VCaP (cell line): ENCODE measurements at regions not wholly inside any gene's neighbourhood (a gene's known extent, or its start where the extent isn't known, plus 50 kb on each side); places are given as distances from the start of the nearest gene placed in this dataset.

ENCODE experiments used
- H3K27ac ChIP-seq: fragments of 450-650 bp; 2 replicates; pipeline ENCODE4 v1.5.1; 2017
- TF ChIP-seq, protein P1 (sequence below): fragments of 450-650 bp; conservative IDR thresholded peaks from 2 replicates; pipeline ENCODE4 v1.5.1; 2017; ENCODE audit warnings: mild to moderate bottlenecking, moderate library complexity

DNA sequence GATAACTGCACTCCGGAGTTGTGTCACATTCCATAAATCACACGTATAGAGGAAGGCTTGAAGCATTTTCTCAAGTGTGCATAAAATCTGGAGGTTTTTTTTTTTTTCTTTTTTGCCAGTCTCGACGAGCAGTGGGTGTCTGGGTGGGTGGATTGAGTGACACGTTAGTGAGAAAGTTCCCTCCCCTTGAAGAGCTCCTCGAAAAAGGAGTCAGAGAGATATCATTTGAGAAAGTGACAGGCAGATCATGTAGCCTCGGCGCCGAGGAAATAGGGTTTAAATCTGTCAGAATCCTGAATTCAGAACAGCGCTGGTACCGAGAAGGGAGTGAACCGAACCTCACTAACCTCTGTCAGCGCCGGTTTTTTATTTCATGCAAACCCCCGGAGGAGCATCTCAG, 269.5 kb upstream of the ARID1B start:
- TF ChIP-seq, protein P1, sequence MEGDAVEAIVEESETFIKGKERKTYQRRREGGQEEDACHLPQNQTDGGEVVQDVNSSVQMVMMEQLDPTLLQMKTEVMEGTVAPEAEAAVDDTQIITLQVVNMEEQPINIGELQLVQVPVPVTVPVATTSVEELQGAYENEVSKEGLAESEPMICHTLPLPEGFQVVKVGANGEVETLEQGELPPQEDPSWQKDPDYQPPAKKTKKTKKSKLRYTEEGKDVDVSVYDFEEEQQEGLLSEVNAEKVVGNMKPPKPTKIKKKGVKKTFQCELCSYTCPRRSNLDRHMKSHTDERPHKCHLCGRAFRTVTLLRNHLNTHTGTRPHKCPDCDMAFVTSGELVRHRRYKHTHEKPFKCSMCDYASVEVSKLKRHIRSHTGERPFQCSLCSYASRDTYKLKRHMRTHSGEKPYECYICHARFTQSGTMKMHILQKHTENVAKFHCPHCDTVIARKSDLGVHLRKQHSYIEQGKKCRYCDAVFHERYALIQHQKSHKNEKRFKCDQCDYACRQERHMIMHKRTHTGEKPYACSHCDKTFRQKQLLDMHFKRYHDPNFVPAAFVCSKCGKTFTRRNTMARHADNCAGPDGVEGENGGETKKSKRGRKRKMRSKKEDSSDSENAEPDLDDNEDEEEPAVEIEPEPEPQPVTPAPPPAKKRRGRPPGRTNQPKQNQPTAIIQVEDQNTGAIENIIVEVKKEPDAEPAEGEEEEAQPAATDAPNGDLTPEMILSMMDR: no peak

DNA sequence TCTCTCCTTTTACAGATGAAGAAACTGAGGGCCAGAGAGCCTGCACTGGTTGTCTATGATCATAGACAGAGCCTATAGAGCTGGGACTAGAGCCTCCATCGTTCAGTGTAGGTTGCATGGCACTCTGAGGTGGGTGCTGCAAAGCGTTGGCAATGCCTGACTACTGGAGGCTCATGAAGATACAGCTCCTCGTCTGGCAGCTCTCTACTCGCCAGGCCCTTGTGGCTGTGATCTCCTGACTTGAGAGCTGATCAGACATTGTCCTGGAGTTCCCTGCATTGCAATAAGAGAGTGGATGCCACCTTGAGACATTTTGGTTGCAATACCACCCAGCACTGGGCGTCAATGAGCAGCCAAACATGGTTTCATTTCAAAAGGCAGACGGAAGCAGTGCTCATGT, 270.1 kb upstream of the ARID1B start:
- TF ChIP-seq, protein P1: no peak
- no peak overlapping the region for H3K27ac ChIP-seq

More for the DNA sequence above, 269.5 kb upstream of the ARID1B start:
- no peak overlapping the region for H3K27ac ChIP-seq

GRCh38 chr6:156502969-156503504, 274.1 kb upstream of the ARID1B start:
- TF ChIP-seq, protein P1: no peak
- no peak overlapping the region for H3K27ac ChIP-seq

GRCh38 chr6:156497618-156498017, 279.6 kb upstream of the ARID1B start:
- TF ChIP-seq, protein P1: no peak
- H3K27ac ChIP-seq: no peak overlapping the region

GRCh38 chr6:156487877-156488276, 289.3 kb upstream of the ARID1B start:
- TF ChIP-seq, protein P1: no peak
- no peak overlapping the region for H3K27ac ChIP-seq

DNA sequence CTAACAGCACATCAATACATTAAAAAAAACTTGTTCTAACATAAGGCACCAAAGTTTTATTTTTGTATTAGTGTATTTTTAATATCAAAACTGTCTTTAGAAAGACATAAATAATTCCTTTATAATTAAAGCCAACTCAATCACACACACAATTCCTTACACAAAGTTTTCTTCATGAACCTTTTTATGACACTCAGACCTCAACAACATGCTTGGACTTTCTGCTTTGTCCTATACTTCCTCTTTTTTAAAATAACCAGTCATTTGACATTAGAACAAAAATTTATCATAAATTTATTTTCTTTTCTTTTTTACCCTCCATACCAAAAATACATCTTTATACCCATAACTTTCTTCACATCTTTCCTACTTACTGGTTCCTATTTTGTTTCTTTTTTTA, 292.0 kb upstream of the ARID1B start:
- H3K27ac ChIP-seq: no peak overlapping the region
- TF ChIP-seq, protein P1: no peak

GRCh38 chr6:156474507-156475120, 302.6 kb upstream of the ARID1B start:
- no peak overlapping the region for H3K27ac ChIP-seq
- TF ChIP-seq, protein P1: no peak
